ENCODE measurements at regions not wholly inside any gene's neighbourhood (a gene's known extent, or its start where the extent isn't known, plus 50 kb on each side); places are given as distances from the start of the nearest gene placed in this dataset.

DNA sequence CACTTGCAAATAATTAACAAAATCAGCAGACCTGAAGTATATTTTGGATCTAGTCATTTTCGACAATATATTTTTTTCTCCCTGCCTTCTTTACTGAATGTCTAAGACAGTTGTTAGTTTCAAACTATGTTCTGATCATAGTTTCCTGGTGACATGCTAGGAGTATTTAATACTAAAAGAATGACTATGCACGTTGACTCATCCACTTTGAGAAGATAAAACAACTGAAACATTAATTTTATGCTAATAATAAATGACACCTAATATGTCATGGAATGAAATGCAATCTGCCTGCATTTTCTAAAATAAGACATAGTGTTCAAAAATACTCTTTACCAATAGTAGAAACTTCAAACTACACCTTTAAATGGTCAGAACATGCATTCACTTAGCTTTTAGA, 2123.7 kb upstream of the C9orf72 start:
- Histone ChIP-seq H3K4me3 (no peak overlapping the region), H3K27me3 (ENCODE audit: low read depth) (no peaks in the 10 kb centered on the region), H3K27ac (replicated peaks) (no peak overlapping the region), H3K36me3 (no peaks in the 10 kb centered on the region), H3K4me1 (no peaks in the 10 kb centered on the region), H3K9me3 (replicated peaks) (peaks cover 22% of the 10 kb centered on the region)
- TF ChIP-seq, protein P1, sequence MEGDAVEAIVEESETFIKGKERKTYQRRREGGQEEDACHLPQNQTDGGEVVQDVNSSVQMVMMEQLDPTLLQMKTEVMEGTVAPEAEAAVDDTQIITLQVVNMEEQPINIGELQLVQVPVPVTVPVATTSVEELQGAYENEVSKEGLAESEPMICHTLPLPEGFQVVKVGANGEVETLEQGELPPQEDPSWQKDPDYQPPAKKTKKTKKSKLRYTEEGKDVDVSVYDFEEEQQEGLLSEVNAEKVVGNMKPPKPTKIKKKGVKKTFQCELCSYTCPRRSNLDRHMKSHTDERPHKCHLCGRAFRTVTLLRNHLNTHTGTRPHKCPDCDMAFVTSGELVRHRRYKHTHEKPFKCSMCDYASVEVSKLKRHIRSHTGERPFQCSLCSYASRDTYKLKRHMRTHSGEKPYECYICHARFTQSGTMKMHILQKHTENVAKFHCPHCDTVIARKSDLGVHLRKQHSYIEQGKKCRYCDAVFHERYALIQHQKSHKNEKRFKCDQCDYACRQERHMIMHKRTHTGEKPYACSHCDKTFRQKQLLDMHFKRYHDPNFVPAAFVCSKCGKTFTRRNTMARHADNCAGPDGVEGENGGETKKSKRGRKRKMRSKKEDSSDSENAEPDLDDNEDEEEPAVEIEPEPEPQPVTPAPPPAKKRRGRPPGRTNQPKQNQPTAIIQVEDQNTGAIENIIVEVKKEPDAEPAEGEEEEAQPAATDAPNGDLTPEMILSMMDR (IDR thresholded peaks at IDR 0.05; ENCODE audit: borderline replicate concordance) = no peak
- intact Hi-C loops (cut with micrococcal nuclease) = no loop called here
- DNase-seq = no peak

DNA sequence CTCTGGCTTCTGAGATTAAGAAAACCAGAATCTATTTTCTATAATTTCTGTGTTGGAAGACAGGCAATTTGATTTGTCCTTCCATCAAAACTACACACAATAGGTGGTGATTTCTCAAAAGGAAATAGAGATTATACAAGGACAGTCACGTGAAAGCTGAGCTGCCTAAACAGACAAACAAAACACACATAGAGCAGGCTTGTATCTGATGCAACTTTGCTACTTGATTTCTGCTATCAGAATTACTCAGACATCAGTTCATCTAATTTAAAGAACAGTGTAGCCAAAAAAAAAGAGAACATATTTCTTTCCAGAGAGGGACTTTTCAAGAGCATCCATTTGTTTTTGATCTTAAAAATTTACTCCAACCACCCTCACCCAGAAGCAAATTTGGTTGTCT, 2128.3 kb upstream of the C9orf72 start:
- H3K27ac ChIP-seq (replicated peaks) = no peak overlapping the region
- H3K27me3 ChIP-seq (ENCODE audit: low read depth) = no peaks in the 10 kb centered on the region
- no peak overlapping the region for H3K4me3 ChIP-seq
- no peaks in the 10 kb centered on the region for H3K36me3 ChIP-seq
- no peaks in the 10 kb centered on the region for H3K4me1 ChIP-seq
- TF ChIP-seq, protein P1 (IDR thresholded peaks at IDR 0.05; ENCODE audit: borderline replicate concordance) = no peak
- no peaks in the 10 kb centered on the region for H3K9me3 ChIP-seq (replicated peaks)
- DNase-seq = no peak
- intact Hi-C loops (cut with micrococcal nuclease) = no loop called here

DNA sequence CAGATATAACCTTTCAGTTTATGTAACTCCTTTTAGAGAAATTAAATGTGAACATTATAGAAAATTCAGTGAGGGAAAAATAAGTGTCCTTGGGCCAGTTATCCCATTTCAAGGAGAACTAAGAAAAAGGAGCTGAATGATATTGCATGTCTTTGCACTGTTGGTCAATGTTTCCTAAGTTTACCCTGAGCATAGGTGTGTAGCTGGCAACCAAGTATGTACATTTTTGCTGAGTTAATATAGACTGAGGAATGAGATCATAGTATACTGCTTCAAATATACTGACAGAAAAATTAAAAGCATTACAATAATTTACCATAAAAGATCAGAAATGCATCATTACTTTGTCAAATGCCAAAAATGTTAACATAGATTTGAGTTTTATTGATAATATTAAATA, 2128.7 kb upstream of the C9orf72 start:
- H3K27me3 ChIP-seq (ENCODE audit: low read depth) = no peaks in the 10 kb centered on the region
- no peak overlapping the region for H3K4me3 ChIP-seq
- H3K27ac ChIP-seq (replicated peaks) = no peak overlapping the region
- no peak for DNase-seq
- no peaks in the 10 kb centered on the region for H3K9me3 ChIP-seq (replicated peaks)
- TF ChIP-seq, protein P1 (IDR thresholded peaks at IDR 0.05; ENCODE audit: borderline replicate concordance) = no peak
- no peaks in the 10 kb centered on the region for H3K36me3 ChIP-seq
- intact Hi-C loops (cut with micrococcal nuclease) = no loop called here
- no peaks in the 10 kb centered on the region for H3K4me1 ChIP-seq

DNA sequence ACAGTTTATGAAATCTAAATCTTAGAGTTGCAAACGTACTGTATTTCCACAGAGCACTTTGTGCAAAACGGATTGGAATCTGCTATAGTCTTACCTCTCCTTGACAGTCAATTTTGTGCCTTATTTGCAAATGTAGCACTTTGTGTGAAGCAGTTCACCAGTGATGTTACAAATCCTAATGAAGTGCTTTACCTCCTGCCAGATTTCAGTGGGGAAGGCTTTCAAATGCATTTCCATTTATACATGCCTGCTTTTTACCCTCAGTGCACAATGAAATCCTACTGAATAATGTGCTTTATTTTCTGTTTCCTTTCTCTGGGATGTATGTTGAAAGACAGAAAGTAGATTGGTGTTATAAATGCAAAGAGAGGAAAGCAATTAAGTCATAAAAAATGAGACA, 2141.6 kb upstream of the C9orf72 start:
- Histone ChIP-seq H3K27ac (replicated peaks) (no peak overlapping the region), H3K4me1 (no peaks in the 10 kb centered on the region), H3K4me3 (no peak overlapping the region), H3K36me3 (no peaks in the 10 kb centered on the region), H3K27me3 (ENCODE audit: low read depth) (no peaks in the 10 kb centered on the region), H3K9me3 (replicated peaks) (no peaks in the 10 kb centered on the region)
- DNase-seq = no peak
- TF ChIP-seq, protein P1 (IDR thresholded peaks at IDR 0.05; ENCODE audit: borderline replicate concordance) = no peak
- intact Hi-C loops (cut with micrococcal nuclease) = no loop called here

DNA sequence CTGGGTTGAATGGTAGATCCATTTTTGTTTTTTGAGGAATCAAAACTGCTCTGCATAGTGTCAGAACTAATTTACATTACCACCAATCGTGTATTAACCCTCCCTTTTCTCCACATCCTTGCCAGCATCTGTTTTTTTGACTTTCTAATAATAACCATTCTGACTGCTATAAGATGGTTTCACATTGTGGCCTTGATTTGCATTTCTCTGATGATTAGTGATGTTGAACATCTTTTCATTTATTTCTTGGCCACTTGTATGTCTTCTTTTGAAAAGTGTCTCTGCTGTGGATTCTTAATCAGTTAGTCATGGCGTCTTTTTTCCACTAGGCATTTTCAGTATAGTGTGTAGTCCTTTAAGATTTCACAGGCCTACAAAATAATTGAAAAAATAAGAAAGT, 2144.3 kb upstream of the C9orf72 start:
- TF ChIP-seq, protein P1 (IDR thresholded peaks at IDR 0.05; ENCODE audit: borderline replicate concordance) = no peak
- no peak overlapping the region for H3K27ac ChIP-seq (replicated peaks)
- no peak for DNase-seq
- no peak overlapping the region for H3K4me3 ChIP-seq
- no peaks in the 10 kb centered on the region for H3K36me3 ChIP-seq
- no peaks in the 10 kb centered on the region for H3K4me1 ChIP-seq
- no peaks in the 10 kb centered on the region for H3K27me3 ChIP-seq (ENCODE audit: low read depth)
- intact Hi-C loops (cut with micrococcal nuclease) = no loop called here
- peaks cover 5% of the 10 kb centered on the region for H3K9me3 ChIP-seq (replicated peaks)

DNA sequence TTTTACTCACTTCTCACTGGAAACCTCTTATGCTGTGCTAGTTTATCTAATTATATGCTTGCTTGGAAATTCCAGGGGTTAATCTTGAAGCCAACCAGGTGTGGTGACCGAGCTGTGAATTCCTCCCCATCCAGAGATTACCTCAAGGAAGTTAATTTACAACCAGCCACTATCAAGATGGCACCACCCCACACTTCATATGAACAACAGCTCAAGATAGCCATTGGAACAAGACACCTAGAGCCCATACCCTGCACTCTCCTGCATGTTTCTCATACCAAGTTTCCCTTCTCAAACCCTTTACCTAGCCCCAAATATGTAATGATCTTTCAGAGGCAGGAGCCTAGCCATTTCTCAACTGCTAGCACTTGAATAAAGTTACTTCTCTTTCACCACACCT, 2156.9 kb upstream of the C9orf72 start:
- Histone ChIP-seq H3K27ac (replicated peaks) (no peak overlapping the region), H3K36me3 (no peaks in the 10 kb centered on the region), H3K27me3 (ENCODE audit: low read depth) (no peaks in the 10 kb centered on the region), H3K4me3 (no peak overlapping the region), H3K4me1 (no peaks in the 10 kb centered on the region), H3K9me3 (replicated peaks) (peaks cover 43% of the 10 kb centered on the region)
- intact Hi-C loops (cut with micrococcal nuclease) = no loop called here
- no peak for DNase-seq
- TF ChIP-seq, protein P1 (IDR thresholded peaks at IDR 0.05; ENCODE audit: borderline replicate concordance) = no peak

Measured in left ventricle myocardium inferior (tissue), 1 donor.